ENCODE measurements at regions not wholly inside any gene's neighbourhood (a gene's known extent, or its start where the extent isn't known, plus 50 kb on each side); places are given as distances from the start of the nearest gene placed in this dataset.

- Histone ChIP-seq H3K9me3 (ENCODE audit: severe bottlenecking) (no peaks in the 10 kb centered on the region), H3K27ac (ENCODE audit: poor library complexity, severe bottlenecking) (no peak overlapping the region), H3K4me1 (ENCODE audit: insufficient read depth, poor library complexity, severe bottlenecking) (peaks cover 3% of the 10 kb centered on the region), H3K4me3 (ENCODE audit: severe bottlenecking) (no peak overlapping the region), H3K36me3 (ENCODE audit: low read depth) (no peaks in the 10 kb centered on the region), H3K27me3 (ENCODE audit: insufficient read depth, poor library complexity, severe bottlenecking) (no peaks in the 10 kb centered on the region)
- ATAC-seq (ENCODE audit: low read depth) (no peak), DNase-seq (ENCODE audit: low spot score) (no peak)
- TF ChIP-seq CTCF (IDR thresholded peaks at IDR 0.05; ENCODE audit: poor library complexity, severe bottlenecking), result no peak
Measured at GRCh38 chr4:138655985-138656384, 359.6 kb upstream of the NOCT start.

DNA sequence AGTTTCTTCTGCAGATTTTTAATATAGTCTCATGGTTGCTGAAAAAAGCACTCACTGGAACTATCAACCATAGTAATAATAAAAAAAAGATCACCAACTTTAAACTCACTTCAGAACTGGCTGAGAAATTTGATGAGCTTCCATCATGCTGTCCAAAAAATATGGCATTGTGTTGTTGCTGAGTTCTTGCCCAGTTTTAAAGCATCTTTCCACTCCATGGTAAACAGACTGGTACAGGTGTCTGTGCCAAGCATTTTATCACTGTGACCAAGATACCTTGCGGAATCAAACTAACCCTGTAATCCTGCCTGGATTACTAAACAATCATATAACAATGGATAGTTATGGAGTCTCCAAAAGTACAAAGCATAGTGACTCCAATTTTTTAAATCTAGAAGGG, 360.3 kb upstream of the NOCT start:
- ATAC-seq (ENCODE audit: low read depth) (no peak), DNase-seq (ENCODE audit: low spot score) (no peak)
- TF ChIP-seq CTCF (IDR thresholded peaks at IDR 0.05; ENCODE audit: poor library complexity, severe bottlenecking), result no peak
- H3K27me3 ChIP-seq (ENCODE audit: insufficient read depth, poor library complexity, severe bottlenecking), result no peaks in the 10 kb centered on the region
- H3K4me3 ChIP-seq (ENCODE audit: severe bottlenecking), result no peak overlapping the region
- peaks cover 5% of the 10 kb centered on the region for H3K4me1 ChIP-seq (ENCODE audit: insufficient read depth, poor library complexity, severe bottlenecking)
- no peaks in the 10 kb centered on the region for H3K9me3 ChIP-seq (ENCODE audit: severe bottlenecking)
- no peaks in the 10 kb centered on the region for H3K36me3 ChIP-seq (ENCODE audit: low read depth)
- no peak overlapping the region for H3K27ac ChIP-seq (ENCODE audit: poor library complexity, severe bottlenecking)

- ATAC-seq (ENCODE audit: low read depth) (peak; percentile 94), DNase-seq (ENCODE audit: low spot score) (no peak)
- peak overlapping the region; percentile 26 for H3K27ac ChIP-seq (ENCODE audit: poor library complexity, severe bottlenecking)
- H3K36me3 ChIP-seq (ENCODE audit: low read depth), result no peaks in the 10 kb centered on the region
- H3K4me1 ChIP-seq (ENCODE audit: insufficient read depth, poor library complexity, severe bottlenecking), result peaks cover 5% of the 10 kb centered on the region
- H3K9me3 ChIP-seq (ENCODE audit: severe bottlenecking), result no peaks in the 10 kb centered on the region
- no peaks in the 10 kb centered on the region for H3K27me3 ChIP-seq (ENCODE audit: insufficient read depth, poor library complexity, severe bottlenecking)
- H3K4me3 ChIP-seq (ENCODE audit: severe bottlenecking), result no peak overlapping the region
- no peak for TF ChIP-seq CTCF (IDR thresholded peaks at IDR 0.05; ENCODE audit: poor library complexity, severe bottlenecking)
Measured at GRCh38 chr4:138650929-138651448, 364.6 kb upstream of the NOCT start.

GRCh38 chr4:138650495-138650894, 365.1 kb upstream of the NOCT start:
- DNase-seq (ENCODE audit: low spot score) (no peak), ATAC-seq (ENCODE audit: low read depth) (no peak)
- H3K27ac ChIP-seq (ENCODE audit: poor library complexity, severe bottlenecking), result no peak overlapping the region

More at GRCh38 chr4:138650495-138650894, 365.1 kb upstream of the NOCT start:
- no peak for TF ChIP-seq CTCF (IDR thresholded peaks at IDR 0.05; ENCODE audit: poor library complexity, severe bottlenecking)
- Histone ChIP-seq H3K36me3 (ENCODE audit: low read depth) (no peaks in the 10 kb centered on the region), H3K4me3 (ENCODE audit: severe bottlenecking) (no peak overlapping the region), H3K9me3 (ENCODE audit: severe bottlenecking) (no peaks in the 10 kb centered on the region), H3K4me1 (ENCODE audit: insufficient read depth, poor library complexity, severe bottlenecking) (peaks cover 5% of the 10 kb centered on the region), H3K27me3 (ENCODE audit: insufficient read depth, poor library complexity, severe bottlenecking) (no peaks in the 10 kb centered on the region)
